ENCODE measurements at regions not wholly inside any gene's neighbourhood (a gene's known extent, or its start where the extent isn't known, plus 50 kb on each side); places are given as distances from the start of the nearest gene placed in this dataset.
A peak's percentile ranks its signal among the peaks of the same experiment; 100 is the strongest.

DNA sequence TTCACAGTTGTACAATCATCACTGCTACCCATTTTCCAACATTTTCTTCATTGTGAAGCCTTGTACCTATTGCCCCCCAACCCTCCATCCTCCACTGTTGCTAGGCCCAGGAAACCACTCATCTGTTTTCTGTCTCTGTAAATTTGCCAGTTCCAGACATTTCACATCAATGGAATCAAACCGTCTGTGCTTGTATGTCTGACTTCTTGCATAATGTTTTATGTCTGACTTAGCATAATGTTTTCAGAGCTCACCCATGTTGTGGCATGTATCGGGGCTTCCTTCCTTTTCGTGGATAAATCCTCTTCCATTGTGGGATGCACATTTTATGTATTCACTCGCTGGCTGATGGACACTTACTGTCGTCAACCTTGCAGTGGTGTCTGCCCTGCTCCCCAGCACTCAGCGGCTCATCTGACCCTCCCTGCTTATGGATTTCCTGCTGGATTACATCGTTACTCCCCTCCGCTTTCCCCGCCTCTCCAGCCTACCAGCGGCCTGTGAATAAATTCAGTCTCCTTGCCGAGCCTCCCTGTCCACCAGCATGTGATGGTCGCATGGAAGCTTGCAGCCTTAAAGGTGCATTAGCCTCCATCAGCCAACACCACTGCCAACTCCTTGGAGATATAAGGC lies 727.6 kb upstream of the TMEM132C start:
- DNase-seq: no peak

DNA sequence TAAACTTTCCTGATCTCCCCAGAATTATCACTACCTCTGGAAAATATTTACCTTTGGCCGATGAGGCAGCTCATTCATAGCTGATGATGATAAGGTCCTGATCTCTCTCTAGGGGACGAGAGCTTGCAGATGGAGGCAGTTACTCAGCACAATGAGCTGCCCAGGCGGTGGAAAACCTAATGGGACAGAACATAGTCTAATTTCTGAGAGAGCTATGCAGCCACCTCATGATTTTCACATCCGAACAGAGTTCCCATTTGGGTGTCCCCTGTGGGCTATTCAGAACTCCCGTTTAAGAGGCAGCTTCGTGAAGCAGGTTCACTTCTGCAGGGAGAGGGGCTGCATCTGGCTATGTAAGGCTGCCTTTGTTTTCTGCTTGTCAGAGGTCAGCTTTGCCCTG lies 724.6 kb upstream of the TMEM132C start:
- no peak for DNase-seq

DNA sequence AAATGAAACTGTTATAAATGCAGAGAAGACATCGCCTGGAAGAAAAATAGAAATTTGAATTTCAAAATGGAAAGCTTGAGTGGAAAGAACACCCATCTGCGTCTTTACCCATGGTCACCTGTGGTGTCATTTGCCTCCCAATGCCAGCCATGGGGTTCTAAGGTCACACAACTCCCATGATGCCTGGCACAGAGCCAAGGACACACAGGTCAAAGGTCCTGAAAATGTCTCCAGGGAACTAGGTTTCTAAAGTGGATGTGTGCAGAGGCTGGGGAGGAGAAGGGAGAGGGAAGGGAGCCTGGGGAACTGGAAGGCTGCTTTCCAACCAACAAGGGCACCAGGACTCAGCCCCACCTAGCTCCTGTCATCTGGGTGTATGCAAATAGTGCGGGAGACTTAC lies 724.0 kb upstream of the TMEM132C start:
- DNase-seq: no peak

DNA sequence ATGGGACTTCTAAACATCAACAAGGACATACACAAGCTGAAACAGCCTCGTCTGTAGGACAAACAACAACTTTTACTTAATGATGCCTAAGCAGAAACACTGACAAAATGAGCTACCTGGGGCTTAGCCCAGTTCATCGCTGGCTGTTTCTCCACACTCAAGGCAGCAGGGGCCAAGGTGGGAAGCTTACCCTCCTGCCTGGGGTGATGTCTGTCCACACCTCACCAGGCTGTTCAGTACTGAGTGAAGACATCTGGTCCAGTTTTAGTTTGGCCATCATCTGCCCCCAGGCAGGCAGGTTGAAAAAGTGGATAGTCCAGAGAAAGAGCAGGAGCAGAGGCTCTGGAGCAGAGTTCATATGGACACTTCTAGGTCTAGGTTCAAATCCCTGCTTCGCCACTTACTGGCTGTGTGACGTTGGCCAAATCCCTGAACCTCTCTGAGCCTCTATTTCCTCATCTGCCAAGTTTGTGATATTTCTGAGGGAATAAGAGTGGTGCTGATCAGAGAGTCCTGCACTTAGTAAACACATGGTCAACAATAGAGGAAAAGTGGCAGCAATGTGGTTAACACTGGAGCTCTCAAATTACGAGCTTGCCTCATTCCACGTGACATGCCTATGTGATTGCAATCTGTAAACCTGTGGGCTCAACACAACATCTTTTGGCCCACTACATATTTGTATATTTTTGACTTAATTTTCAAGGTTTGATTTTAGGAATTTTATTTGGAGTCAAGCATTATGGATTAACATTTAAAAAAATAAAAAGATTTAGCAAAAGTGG lies 720.1 kb upstream of the TMEM132C start:
- DNase-seq: no peak

DNA sequence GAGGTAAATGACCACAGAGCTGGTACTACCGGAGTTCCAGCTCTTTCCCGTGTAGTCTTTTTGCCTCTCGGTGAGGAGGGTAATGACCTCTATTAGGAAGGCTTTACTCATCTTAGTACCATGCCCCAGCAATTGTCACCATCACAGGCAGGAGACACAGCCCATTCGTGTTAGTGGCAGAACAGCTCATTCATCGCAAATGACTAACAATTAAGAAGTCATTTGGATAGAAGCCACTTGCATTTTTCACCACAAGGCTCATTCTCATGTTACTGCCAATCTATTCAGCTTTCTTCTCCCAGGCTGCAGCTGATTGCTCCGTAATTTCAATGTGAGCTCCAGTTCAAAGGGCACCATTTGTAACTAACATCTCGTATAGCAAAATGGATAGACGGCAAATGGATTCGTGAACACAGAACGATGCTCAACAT lies 718.8 kb upstream of the TMEM132C start:
- peak; percentile 98 for DNase-seq

DNA sequence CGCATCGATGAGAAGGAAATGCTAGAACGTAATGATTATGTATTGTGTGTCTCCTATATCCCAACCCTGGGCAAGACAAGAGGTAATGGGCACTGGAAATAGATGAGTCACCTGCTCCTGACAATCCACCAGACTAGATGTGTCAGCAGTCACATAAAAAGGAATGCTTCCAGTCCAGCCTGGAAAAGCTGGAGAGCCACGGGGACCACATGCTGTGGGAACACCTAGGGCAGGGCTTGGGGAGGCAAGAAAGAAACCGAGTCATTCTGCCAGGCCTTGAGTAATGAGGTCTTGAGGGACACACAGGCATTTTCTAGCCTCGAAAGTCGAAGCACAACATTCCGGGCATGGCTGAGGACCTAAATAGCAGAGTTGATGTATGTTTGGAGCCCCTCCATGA lies 716.7 kb upstream of the TMEM132C start:
- DNase-seq: no peak

DNA sequence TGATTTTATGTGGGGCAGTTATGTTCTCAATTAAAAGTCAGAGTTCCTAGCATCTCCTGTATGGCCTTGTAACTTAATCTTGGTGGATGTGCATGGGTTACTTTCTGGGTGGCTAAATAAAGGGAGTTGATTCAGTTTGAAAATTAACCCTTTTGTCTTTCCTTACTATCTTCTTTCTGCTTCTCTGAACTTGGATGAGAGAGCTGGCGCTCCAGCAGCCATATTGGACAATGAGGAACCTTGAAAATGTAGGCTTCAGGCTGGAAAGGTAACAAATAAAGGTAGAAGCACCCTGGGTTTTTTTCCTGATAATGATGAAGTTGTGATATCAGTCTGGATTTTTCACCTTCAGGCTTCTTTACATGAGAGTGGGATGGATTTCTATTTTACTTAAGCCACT lies 714.1 kb upstream of the TMEM132C start:
- no peak for DNase-seq

DNA sequence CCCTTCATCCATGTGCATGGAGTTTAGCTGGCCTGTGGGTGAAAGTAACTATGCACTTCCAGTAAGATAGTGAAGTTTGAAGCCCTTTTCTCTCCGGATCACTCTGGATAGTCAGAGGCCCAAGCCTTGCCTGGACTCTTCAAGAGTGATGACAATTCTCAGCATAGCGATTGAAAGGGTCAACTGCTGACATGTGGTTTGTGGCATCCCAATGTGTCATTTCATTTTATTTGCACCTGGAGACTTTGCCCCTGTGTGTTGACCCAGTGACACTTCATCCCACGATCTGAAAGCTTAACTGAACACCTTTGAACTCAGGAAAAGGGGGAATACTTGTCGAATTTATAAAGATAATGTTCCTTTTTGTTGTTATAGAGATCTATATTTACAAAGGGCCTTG lies 711.9 kb upstream of the TMEM132C start:
- DNase-seq: no peak

DNA sequence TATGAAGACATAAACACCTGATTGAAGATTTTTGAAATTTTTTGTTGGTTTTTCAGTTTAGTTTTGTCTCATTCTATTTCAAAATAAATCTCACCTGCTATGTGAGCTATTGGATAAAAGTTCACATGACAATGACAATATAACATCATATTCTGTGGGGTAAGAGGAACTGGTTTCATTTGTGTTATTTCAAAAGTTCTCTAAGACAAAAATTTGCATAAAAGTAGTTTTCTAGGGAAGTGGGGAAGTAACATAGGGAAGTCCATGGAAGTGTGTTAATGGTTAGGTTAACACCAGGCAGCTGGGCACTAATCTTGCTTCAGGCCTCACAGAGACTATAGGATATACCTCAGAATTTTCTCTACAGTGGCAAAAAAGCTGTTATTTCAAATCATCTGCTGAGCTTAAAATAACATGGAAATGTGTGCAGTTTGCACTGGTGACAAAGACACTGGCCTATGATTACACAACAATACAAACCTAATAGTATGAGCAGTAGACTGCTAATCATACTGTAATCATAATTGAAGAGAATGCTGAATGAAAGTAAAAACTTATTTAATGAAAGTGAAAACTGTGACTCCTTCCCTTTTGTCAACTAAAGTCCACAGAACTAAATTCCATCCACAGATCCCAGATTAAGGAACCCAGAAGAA lies 710.6 kb upstream of the TMEM132C start:
- DNase-seq: no peak

DNA sequence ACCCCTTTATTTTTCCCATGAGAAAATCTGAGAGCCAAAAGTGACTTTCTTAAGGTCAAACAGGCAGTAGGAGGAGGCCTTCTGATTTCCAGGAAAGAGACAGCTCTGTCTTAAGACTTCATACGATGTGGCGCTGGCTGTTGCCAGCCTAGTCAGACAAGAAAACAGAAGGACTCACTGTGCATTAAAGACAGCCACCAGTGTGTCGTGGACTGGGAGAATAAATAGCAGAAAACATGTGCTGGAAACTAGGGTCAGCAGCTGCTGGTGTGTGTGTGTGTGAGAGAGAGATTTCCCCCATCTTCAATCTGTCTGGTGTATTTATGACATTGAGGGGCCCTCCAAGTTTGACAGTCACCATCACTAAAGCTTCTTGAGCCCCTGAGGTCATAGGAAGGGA lies 708.6 kb upstream of the TMEM132C start:
- no peak for DNase-seq

DNA sequence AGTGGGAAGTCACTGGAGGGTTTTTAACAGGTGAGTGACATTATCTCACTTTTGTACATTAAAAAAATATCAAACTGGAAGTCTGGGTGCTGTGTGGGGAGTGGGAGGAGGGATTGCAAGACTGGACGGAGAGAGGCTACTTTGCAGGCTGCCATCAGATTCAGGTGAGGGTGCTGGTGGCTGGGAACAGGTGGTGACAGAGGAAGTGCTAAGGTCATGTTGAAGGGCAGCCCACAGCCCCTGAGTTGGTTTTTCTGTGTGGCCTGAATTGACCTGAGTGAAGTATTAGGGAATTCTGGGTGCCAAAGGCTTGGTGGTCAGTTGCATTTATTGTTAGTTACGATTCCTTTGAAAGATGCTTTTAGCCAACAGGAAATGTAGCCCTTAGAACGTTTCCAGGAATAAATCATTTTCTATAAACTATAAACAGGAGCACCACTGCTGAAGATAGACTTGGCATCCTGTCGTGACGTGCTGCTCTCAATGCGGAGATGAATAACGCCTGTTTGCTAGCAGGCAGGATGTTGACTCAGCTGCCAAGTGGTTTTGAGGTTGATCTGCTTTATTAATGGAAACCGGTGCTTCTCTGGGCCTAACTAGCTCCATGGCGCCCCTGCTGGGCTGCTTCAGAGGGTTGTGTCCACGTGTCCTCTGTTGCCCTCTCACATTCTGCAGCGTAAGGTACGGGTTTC lies 707.5 kb upstream of the TMEM132C start:
- peak; percentile 98 for DNase-seq

DNA sequence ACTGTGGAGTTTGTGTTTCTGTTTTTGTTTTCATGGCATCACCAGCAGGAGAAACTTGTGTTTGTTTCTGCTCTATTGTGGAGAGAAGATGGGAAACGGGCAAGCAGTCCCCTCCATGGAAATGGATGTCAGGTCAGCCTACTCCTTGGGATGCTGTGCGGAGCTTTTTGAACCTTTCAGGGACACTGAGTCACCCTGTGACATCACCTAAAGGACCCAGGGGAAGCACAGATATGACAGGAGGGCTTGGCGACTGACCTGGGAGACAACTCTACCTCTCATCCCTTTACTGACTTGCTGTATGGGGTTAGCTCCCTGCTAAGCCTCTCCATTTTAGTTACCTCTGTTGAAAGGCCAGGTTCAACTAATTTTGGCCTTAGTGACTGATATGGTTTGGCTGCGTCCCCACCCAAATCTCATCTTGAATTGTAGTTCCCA lies 706.9 kb upstream of the TMEM132C start:
- no peak for DNase-seq

DNA sequence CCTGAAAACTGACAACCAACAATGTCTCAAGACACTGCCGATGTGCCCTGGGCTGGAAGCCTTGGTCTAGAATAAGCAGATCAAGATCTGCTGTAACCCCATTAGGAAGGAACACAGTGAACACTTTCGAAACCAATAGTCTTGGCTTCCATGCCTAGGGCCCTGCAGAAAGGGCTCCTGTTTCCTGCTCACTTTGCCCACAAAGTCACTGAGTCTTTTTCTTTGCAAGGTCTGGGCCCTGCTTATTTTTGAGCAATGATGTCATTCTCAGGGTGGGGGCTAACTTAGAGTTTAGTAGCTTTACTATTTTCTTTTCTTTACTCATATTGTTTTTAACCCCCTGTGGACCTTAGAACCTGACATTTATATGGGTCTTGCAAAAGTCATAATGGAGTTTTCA lies 704.2 kb upstream of the TMEM132C start:
- no peak for DNase-seq

DNA sequence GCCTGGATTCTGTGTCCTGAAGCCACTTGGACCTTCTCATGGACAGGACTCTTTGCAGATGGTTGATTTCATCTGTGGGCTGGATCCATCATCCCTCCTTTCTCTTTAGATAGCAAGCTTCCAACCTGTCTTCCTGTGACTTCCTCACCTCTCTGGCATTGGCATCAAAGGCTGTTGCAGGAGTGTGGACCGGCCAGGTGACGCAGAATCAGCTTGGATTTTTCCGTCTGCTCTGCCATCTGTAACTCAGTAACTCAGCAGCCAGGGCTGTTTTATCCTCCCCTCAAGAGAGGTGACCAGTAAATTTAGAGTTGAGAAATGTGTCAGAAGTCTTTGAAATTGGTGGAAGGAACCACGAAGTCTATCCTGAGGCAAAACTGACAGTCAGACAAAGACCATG lies 701.7 kb upstream of the TMEM132C start:
- DNase-seq: no peak

DNA sequence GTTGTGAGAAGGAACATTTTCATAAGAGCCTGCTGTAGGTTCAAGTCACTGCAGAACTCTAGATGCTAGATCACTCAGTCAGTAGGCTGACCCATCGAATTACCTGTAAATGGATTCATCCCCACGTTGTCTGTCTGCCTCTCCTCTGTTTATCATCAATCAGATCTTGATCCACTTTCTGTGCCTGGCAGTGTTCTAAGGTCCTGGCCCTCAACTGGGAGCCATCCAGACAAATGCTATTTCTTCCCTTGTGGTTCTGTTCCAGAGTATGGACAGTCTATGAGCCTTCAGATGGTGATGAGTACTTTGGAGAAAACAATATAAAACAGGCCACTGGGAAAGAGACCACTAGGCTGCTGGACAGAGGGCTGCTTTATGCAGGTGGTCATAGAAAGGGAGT lies 699.4 kb upstream of the TMEM132C start:
- DNase-seq: no peak

DNA sequence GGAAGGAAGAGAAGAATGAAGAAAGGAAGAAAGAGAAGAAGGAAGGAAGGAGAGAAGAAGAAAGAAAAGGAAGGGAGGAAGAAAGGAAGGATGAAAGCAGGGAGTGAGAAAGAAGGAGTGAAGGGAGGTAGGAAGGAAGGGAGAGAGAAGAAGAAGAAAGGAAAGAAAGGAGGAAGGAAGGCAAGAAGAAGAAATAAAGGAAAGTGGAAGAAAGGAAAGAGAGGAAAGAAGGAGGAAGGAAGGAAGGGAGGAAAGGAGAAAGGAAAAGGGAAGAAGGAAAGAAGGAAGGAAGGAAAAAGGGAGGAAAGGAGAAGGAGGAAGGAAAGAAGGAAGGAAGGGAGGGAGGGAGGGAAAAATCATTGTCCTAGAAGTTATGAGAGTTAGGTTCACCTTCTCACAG lies 696.6 kb upstream of the TMEM132C start:
- DNase-seq: no peak

DNA sequence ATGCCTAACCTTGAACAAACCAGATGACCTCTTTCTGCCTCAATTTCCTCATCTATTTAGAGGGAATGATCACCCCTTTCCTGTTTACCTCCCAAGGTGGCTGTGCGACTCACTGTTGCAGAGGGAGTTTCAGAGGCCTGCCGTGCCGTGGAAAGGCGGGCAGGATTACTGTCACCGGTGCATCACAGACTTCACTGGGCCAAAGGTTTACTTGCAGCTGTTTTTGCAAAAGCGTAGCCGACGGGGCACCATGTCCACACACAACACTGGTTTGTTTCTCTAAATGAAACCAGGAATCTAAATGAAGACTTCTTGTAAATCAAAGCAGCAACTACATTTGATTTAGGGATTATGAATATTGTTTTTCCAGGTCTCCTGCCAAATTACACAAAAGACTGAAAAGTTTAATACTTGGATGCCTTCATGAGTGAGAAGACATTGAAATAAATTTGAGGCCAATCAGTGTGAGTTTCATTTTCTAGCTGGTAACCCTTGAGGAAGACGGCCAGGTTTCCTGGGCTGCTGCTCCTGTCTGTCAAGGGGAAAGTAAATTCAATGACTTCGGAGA lies 696.1 kb upstream of the TMEM132C start:
- no peak for DNase-seq

DNA sequence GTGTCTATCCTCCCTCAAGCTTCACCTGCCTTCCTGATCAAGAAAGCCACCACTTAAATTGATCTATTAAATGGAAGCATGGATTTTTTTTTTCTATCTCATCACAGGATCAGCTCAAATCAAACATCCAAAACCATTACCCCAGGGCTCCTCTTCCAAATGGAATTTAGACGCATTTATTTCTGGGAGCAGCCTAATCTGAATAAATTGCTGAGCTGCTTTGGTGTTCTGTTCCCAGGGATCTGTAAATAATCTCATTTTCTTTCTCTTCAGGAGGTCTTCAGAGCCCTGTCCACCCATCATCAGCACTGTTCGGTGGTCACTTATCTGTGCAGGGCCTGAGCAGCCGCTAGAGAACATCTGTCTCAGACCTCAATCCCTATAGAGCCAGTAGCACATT lies 695.4 kb upstream of the TMEM132C start:
- DNase-seq: no peak

DNA sequence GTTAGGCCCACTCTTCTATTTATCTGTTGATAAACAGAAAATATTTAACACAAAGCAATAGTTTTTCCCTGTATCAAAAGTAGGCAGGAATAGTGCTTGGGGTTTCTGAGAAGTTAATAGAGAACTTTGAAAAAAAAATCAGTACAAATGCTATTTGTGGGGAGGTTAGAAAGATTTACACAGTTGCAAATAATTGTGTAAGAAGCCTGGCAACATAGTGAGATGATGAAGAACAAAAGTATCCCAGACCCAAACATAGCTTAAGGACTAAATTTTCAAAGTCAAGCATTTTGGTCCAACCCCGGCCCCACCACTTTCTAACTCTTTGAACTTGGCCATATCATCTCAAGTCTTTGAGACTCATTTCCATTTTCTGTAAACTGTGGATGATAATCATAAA lies 687.5 kb upstream of the TMEM132C start:
- DNase-seq: no peak

DNA sequence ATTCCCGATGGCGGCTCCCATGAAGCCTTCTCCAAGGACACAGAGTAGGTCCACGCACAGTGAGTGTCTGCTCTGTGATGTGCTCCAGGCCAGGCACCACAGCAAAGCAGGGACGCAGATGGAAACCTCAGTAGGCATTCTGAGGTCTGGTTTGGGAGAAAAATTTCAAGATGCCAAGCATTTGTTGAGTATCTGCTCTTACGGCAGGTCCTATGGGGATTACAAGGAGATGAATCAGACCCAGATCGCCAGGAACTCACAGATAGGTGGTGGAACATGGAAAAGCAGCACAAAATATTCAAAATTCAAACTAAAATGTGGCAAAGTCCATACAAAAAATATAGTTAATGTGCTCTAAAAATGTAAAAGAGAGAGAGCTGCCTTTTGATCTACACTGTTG lies 684.9 kb upstream of the TMEM132C start:
- DNase-seq: no peak

DNA sequence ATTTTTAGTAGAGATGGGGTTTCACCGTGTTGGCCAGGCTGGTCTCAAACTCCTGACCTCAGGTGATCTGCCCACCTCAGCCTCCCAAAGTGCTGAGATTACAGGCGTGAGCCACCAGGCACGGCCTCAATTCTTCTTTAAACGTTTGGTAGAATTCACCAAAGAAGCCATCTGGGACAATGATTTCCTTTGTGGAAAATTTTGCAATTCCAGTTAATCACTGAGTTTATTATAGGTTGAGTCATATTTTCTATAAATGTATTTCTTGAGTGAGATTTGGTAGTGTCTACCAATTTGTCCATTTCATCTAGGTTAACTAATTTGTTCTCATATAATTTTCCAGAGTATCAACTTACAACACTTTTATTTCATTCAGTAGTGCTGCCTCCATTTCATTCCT lies 683.9 kb upstream of the TMEM132C start:
- no peak for DNase-seq

DNA sequence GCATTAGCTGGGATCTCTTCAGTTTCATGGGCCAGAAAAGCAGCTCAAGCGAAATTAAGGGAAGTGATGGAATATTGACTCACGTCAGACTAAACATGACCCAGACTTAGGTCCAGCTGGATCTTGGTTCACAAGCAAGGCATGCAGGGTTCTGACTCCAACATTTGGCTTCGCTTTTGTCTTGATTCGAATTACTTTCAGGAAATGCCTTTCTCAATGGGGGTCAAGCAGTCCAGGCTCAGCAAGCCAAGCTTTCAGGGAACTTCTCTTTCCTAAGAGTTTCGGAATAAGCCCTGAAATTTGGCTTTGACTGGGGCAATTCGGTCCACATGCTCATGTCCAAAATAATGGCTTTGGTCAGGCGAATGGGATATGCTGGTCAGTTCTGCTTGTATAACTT lies 678.7 kb upstream of the TMEM132C start:
- DNase-seq: no peak

DNA sequence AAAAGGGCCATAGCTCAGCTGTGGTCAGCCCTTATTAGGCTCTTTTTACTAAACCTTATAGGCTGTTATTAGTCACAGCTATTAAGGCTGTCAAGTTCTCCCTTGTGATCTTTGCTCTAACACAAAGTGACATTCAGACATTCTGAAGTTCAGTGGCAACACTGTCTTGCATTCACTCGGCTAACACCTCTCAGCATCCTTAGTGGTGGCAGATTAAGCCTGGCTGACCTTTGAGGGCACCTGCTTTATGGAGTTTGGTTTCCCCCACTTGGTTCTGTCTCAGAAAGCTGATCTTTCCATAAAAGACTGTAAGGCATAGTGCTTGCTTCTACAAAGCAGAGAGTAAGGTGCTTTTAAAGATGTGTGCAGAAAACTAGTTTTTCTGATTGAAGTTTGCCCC lies 677.4 kb upstream of the TMEM132C start:
- DNase-seq: no peak
